ENCODE measurements at regions not wholly inside any gene's neighbourhood (a gene's known extent, or its start where the extent isn't known, plus 50 kb on each side); places are given as distances from the start of the nearest gene placed in this dataset.

GRCh38 chr19:34109596-34109995 is 62.7 kb upstream of the LSM14A start:
- DNase-seq (ENCODE audit: low read depth in 2 of 2), result no peak

DNA sequence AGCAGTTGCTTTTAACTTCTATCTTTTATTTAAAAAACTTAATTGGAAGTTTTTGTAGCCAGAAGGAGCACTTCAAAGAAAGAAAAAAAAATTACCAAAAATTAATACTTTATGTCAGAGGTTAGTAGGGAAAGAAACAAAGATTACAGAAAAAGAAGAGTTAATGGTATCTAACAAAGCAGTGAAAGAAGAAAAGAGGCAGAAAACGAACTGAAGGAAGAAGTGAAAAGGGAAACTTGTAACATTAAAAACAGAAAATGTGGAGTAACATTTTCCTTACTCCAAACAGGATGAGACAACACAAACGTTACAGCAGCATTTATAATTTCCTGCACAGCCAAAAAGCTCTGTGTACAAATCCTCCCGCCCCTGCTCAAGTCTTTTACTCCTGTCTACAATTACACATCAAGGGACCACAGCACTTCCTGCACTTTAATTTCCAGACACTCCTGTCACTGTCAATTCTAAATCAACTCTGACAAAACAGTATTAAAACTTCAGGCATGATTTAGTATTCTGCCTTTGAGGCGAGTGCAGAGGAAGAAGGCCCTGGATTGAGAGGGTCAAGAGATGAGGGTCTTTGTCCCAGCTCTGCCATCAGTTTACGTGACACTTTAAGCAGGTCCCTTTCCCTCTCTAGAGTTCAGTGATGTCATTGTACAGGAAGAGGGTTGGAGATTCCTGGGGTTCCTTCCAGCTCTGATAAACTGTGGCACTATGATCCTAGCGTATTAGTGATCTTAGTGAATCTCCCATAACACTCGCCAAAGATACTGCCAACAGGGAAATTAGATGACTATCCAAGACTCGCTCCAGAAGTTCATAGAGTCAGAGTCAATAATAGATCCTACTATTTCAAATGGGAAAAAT is 53.2 kb upstream of the LSM14A start:
- DNase-seq (ENCODE audit: low read depth in 2 of 2), result no peak

GRCh38 chr19:34120141-34120540 is 52.2 kb upstream of the LSM14A start:
- no peak for DNase-seq (ENCODE audit: low read depth in 2 of 2)

- DNase-seq (ENCODE audit: low read depth in 2 of 2), result no peak
Observed at GRCh38 chr19:34120846-34121639, 51.3 kb upstream of the LSM14A start.
